NB4 (cell line): ENCODE measurements at regions not wholly inside any gene's neighbourhood (a gene's known extent, or its start where the extent isn't known, plus 50 kb on each side); places are given as distances from the start of the nearest gene placed in this dataset.
"Not testable (repeated sequence)": the region's sequence is repeated elsewhere in the genome, so short reads cannot be mapped to it uniquely, and the experiment has no call there.

ENCODE experiments used
- MYC ChIP-seq: IDR thresholded peaks from 2 replicates; pipeline ENCODE4 v1.6.1; 2011; ENCODE audit warnings: low read depth, low read length
- POLR2A ChIP-seq: IDR thresholded peaks from 2 replicates; pipeline ENCODE4 v1.6.1; 2011; ENCODE audit warnings: mild to moderate bottlenecking; ENCODE audit not compliant: insufficient read length; ENCODE audit errors: extremely low read depth
- TF ChIP-seq, protein P1 (sequence below): IDR thresholded peaks from one replicate; pipeline ENCODE4 v1.5.1; 2012; ENCODE audit warnings: low read depth, low read length
- TF ChIP-seq, protein P2 (sequence below): IDR thresholded peaks from 2 replicates; pipeline ENCODE4 v1.6.1; 2011; ENCODE audit warnings: low read depth, low read length

DNA sequence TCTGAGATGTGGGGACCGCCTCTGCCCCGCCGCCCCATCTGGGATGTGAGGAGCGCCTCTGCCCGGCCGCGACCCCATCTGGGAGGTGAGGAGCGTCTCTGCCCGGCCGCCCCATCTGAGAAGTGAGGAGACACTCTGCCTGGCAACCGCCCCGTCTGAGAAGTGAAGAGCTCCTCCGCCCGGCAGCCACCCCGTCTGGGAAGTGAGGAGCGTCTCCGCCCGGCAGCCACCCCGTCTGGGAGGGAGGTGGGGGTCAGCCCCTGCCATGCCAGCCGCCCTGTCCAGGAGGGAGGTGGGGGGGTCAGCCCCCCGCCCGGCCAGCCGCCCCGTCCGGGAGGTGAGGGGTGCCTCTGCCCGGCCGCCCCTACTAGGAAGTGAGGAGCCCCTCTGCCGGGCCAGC lies 102.2 kb downstream of the ID4 start:
- TF ChIP-seq POLR2A, MYC: not testable (repeated sequence)
- TF ChIP-seq, protein P1, sequence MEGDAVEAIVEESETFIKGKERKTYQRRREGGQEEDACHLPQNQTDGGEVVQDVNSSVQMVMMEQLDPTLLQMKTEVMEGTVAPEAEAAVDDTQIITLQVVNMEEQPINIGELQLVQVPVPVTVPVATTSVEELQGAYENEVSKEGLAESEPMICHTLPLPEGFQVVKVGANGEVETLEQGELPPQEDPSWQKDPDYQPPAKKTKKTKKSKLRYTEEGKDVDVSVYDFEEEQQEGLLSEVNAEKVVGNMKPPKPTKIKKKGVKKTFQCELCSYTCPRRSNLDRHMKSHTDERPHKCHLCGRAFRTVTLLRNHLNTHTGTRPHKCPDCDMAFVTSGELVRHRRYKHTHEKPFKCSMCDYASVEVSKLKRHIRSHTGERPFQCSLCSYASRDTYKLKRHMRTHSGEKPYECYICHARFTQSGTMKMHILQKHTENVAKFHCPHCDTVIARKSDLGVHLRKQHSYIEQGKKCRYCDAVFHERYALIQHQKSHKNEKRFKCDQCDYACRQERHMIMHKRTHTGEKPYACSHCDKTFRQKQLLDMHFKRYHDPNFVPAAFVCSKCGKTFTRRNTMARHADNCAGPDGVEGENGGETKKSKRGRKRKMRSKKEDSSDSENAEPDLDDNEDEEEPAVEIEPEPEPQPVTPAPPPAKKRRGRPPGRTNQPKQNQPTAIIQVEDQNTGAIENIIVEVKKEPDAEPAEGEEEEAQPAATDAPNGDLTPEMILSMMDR: not testable (repeated sequence)
- TF ChIP-seq, protein P2, sequence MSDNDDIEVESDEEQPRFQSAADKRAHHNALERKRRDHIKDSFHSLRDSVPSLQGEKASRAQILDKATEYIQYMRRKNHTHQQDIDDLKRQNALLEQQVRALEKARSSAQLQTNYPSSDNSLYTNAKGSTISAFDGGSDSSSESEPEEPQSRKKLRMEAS: not testable (repeated sequence)
